IMR-90 (cell line): ENCODE measurements at regions not wholly inside any gene's neighbourhood (a gene's known extent, or its start where the extent isn't known, plus 50 kb on each side); places are given as distances from the start of the nearest gene placed in this dataset.

Experiments used
- ATAC-seq: fragments of 200-7000 bp; cut with Tn5 transposase; 2 replicates; pipeline ENCODE4 v1.9.1; 2020; ENCODE audit warnings: low read depth, mild to moderate bottlenecking, moderate library complexity
- BruUV-seq: library from RNA; stranded (reverse); fragments of 400-500 nt; replicated peaks from 2 replicates; lab custom pipeline; 2021; lab: Mats Ljungman, UMichigan
- CTCF ChIA-PET: fragments of 300-600 bp; formaldehyde crosslinking; extraction: SDS; loops from one replicate; lab custom pipeline; 2021; ENCODE audit warnings: antibody characterized with exemption; lab: Yijun Ruan, JAX
- POLR2A ChIA-PET: fragments of 300-600 bp; sonication (Branson Sonifier 250); formaldehyde crosslinking; loops from one replicate; lab custom pipeline; 2022; ENCODE audit warnings: antibody characterized with exemption; ENCODE audit not compliant: unreplicated experiment; lab: Charles Lee
- DNase-seq: peaks from one replicate; pipeline ENCODE4 v3.0.0; 2013
- H2AFZ ChIP-seq: replicated peaks from 2 replicates; pipeline ENCODE3; 2013; ENCODE audit warnings: low read length, mild to moderate bottlenecking; ENCODE audit not compliant: poor library complexity
- H2AK5ac ChIP-seq: 2 replicates; pipeline ENCODE4 v1.6.1; 2013; ENCODE audit warnings: low read depth, low read length, inconsistent platforms
- H2AK9ac ChIP-seq: replicated peaks from 2 replicates; pipeline ENCODE3; 2013; ENCODE audit warnings: mild to moderate bottlenecking, low read depth, low read length, moderate library complexity; ENCODE audit not compliant: poor library complexity
- H2BK120ac ChIP-seq: 2 replicates; pipeline ENCODE4 v1.6.1; 2013; ENCODE audit warnings: low read depth, low read length, inconsistent platforms
- H2BK15ac ChIP-seq: 3 replicates; pipeline ENCODE4 v1.6.1; 2013; ENCODE audit warnings: low read depth, low read length, inconsistent platforms
- H2BK20ac ChIP-seq: 2 replicates; pipeline ENCODE4 v1.6.1; 2013; ENCODE audit warnings: low read depth, mild to moderate bottlenecking, inconsistent platforms, low read length, moderate library complexity
- H2BK5ac ChIP-seq: 2 replicates; pipeline ENCODE4 v1.6.1; 2013; ENCODE audit warnings: mild to moderate bottlenecking, low read depth, low read length, inconsistent platforms; ENCODE audit not compliant: poor library complexity, severe bottlenecking
- H3K14ac ChIP-seq: replicated peaks from 2 replicates; pipeline ENCODE4 v1.6.1; 2013; ENCODE audit warnings: low read depth, low read length, inconsistent platforms
- H3K18ac ChIP-seq: 2 replicates; pipeline ENCODE4 v1.6.1; 2013; ENCODE audit warnings: low read depth, low read length, control low read depth
- H3K23ac ChIP-seq: 2 replicates; pipeline ENCODE4 v1.6.1; 2013; ENCODE audit warnings: low read depth, low read length, inconsistent platforms
- H3K27ac ChIP-seq: 2 replicates; pipeline ENCODE4 v1.5.1; 2013; ENCODE audit warnings: mild to moderate bottlenecking, control low read depth, low read length; ENCODE audit not compliant: insufficient read depth
- H3K27me3 ChIP-seq: 2 replicates; pipeline ENCODE4 v1.6.1; 2013; ENCODE audit warnings: low read length; ENCODE audit not compliant: control insufficient read depth, insufficient read depth
- H3K36me3 ChIP-seq: 2 replicates; pipeline ENCODE4 v1.6.1; 2013; ENCODE audit warnings: low read length, mixed read lengths; ENCODE audit not compliant: control insufficient read depth, insufficient read depth
- H3K4ac ChIP-seq: 2 replicates; pipeline ENCODE4 v1.6.1; 2013; ENCODE audit warnings: low read depth, low read length, inconsistent platforms
- H3K4me1 ChIP-seq: 2 replicates; pipeline ENCODE4 v1.6.1; 2013; ENCODE audit warnings: low read length, mixed read lengths; ENCODE audit not compliant: control insufficient read depth, insufficient read depth
- H3K4me2 ChIP-seq: 2 replicates; pipeline ENCODE4 v1.6.1; 2013; ENCODE audit warnings: low read depth, mild to moderate bottlenecking, control low read depth, low read length, moderate library complexity
- H3K4me3 ChIP-seq: 2 replicates; pipeline ENCODE4 v1.5.1; 2013; ENCODE audit warnings: low read depth, mild to moderate bottlenecking, control low read depth, low read length, moderate library complexity; ENCODE audit not compliant: insufficient read depth
- H3K56ac ChIP-seq: 2 replicates; pipeline ENCODE4 v1.6.1; 2013; ENCODE audit warnings: low read length, inconsistent platforms; ENCODE audit not compliant: insufficient read depth; ENCODE audit errors: extremely low read depth
- H3K79me1 ChIP-seq, 2 experiments: 2 replicates each; pipeline ENCODE4 v1.6.1; 2013; ENCODE audit warnings: low read length in 2 of 2, inconsistent platforms in 1 of 2, low read depth in 1 of 2
- H3K9ac ChIP-seq: 2 replicates; pipeline ENCODE4 v1.6.1; 2013; ENCODE audit warnings: low read depth, low read length, control low read depth
- H3K9me1 ChIP-seq: 2 replicates; pipeline ENCODE4 v1.6.1; 2013; ENCODE audit warnings: low read length, inconsistent platforms; ENCODE audit not compliant: insufficient read depth
- H3K9me3 ChIP-seq: 2 replicates; pipeline ENCODE4 v1.6.1; 2013; ENCODE audit warnings: low read length; ENCODE audit not compliant: control insufficient read depth, insufficient read depth
- H4K20me1 ChIP-seq: 2 replicates; pipeline ENCODE4 v1.6.1; 2013; ENCODE audit warnings: low read length, inconsistent platforms; ENCODE audit not compliant: insufficient read depth
- H4K5ac ChIP-seq: 2 replicates; pipeline ENCODE4 v1.6.1; 2013; ENCODE audit warnings: mild to moderate bottlenecking, low read depth, low read length, control low read depth
- H4K8ac ChIP-seq, 2 experiments: 2 replicates each; pipeline ENCODE4 v1.6.1; 2013; ENCODE audit warnings: low read depth in 2 of 2, low read length in 2 of 2, control low read depth in 1 of 2, inconsistent platforms in 1 of 2
- H4K91ac ChIP-seq: 2 replicates; pipeline ENCODE4 v1.6.1; 2013; ENCODE audit warnings: low read depth, low read length, inconsistent platforms; ENCODE audit not compliant: insufficient read depth
- BHLHE40 ChIP-seq: fragments of 150-350 bp; IDR thresholded peaks from 2 replicates; pipeline ENCODE4 v1.6.1; 2016; ENCODE audit warnings: mild to moderate bottlenecking, low read depth, low read length
- CEBPB ChIP-seq: IDR thresholded peaks from 2 replicates; pipeline ENCODE4 v1.6.1; 2012; ENCODE audit warnings: low read depth, low read length, improper control_type of control experiment
- CHD1 ChIP-seq: IDR thresholded peaks from 2 replicates; pipeline ENCODE4 v1.6.1; 2012; ENCODE audit warnings: low read depth, low read length, improper control_type of control experiment
- ELK1 ChIP-seq: fragments of 150-350 bp; IDR thresholded peaks from 2 replicates; pipeline ENCODE4 v1.6.1; 2016; ENCODE audit warnings: low read depth, mild to moderate bottlenecking, low read length, moderate library complexity, borderline replicate concordance
- MAFK ChIP-seq: IDR thresholded peaks from 2 replicates; pipeline ENCODE4 v1.6.1; 2012; ENCODE audit warnings: low read depth, low read length, improper control_type of control experiment
- MXI1 ChIP-seq: IDR thresholded peaks from 2 replicates; pipeline ENCODE4 v1.6.1; 2012; ENCODE audit warnings: low read depth, mild to moderate bottlenecking, low read length, moderate library complexity, borderline replicate concordance
- NFE2L2 ChIP-seq: fragments of 150-350 bp; IDR thresholded peaks from 2 replicates; pipeline ENCODE4 v1.6.1; 2016; ENCODE audit warnings: low read depth, mild to moderate bottlenecking, low read length
- POLR2A ChIP-seq: IDR thresholded peaks from 2 replicates; pipeline ENCODE4 v1.6.1; 2012; ENCODE audit warnings: mild to moderate bottlenecking, low read depth, low read length
- RAD21 ChIP-seq: IDR thresholded peaks from 2 replicates; pipeline ENCODE4 v1.6.1; 2012; ENCODE audit warnings: low read length, improper control_type of control experiment
- RFX5 ChIP-seq: IDR thresholded peaks from 2 replicates; pipeline ENCODE4 v1.8.0; 2012; ENCODE audit warnings: low read depth, mild to moderate bottlenecking, low read length, moderate library complexity
- SMC3 ChIP-seq: fragments of 150-350 bp; IDR thresholded peaks from 2 replicates; pipeline ENCODE4 v1.6.1; 2016; ENCODE audit warnings: low read depth, mild to moderate bottlenecking, antibody characterized with exemption, low read length, moderate library complexity
- WGBS, 2 experiments: methylation state at CpG; one replicate each; pipeline versions ENCODE4 v1.1.5 to v1.1.7; 2013; ENCODE audit warnings: missing lambda C conversion rate in 2 of 2; ENCODE audit not compliant: insufficient read length in 1 of 2; ENCODE audit errors: extremely low coverage in 2 of 2; 5-methylcytosine and 5-hydroxymethylcytosine counted together
- dilution Hi-C: fragments of 300-500 bp; cut with HindIII; formaldehyde crosslinking; loops from one replicate; pipeline ENCODE4 v1.14.3; 2018; ENCODE audit warnings: low sequenced_read_pairs; ENCODE audit not compliant: unreplicated experiment
- in situ Hi-C: fragments of 300-500 bp; cut with MboI; formaldehyde crosslinking; loops from 3 replicates; pipeline ENCODE4 v1.14.3; 2019; ENCODE audit warnings: low sequenced_read_pairs, inconsistent platforms, mixed read lengths
- intact Hi-C: fragments of 100-400 bp; cut with micrococcal nuclease; formaldehyde crosslinking; loops from 2 replicates; pipeline ENCODE4 v1.10.0; 2022

DNA sequence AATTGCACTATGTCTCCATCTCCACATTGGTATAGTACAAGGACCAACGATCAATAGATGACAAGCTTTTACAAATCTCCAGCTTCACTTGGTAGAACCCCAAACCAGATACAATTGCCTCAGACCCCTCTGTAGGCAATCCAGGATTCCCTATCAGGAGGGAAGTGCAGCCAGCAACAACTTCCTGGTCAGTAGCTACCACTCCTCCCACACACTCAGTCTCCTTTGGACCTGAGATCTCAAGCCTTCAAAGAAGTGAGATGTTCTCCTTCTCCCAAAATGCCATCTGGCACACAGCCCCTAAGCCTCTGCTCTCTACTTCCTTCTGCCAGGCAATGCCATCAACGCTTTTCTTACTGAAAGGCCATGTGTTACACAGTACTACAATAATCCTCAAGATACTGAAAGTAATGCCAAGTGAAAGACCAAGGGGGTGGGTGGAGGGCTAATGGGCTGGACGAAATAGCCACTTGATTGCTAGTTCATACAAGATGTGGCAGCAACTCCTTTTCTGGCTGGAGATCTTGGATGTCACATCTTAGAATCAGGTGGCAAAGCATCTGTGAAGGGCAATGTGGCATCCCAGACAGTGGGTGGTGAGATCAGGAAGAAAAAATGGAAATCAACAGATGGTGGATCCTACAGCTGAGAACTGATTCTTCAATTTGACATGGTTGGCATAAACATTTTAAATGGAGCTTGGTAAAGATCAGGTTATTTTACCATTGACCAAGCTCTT, 75.3 kb upstream of the ACP3 start:
- intact Hi-C loops: no loop called here
- Histone ChIP-seq H3K4me2 (no peak overlapping the region), H4K5ac (no peak overlapping the region), H4K91ac (no peak overlapping the region), H3K27me3 (peaks cover 4% of the 10 kb centered on the region; the same call in 1 of the 2 replicates), H3K9ac (no peak overlapping the region), H4K20me1 (no peaks in the 10 kb centered on the region), H3K4me3 (no peak overlapping the region), H2BK15ac (no peak overlapping the region), H3K23ac (no peak overlapping the region), H3K36me3 (no peaks in the 10 kb centered on the region), H2AFZ (no peak overlapping the region), H3K79me1 (no peaks in the 10 kb centered on the region), H3K4me1 (peaks cover 2% of the 10 kb centered on the region; the same call in 1 of the 2 replicates), H3K9me3 (no peaks in the 10 kb centered on the region), H2BK5ac (no peak overlapping the region), H3K4ac (no peak overlapping the region), H4K8ac (no peak overlapping the region), H2BK20ac (no peak overlapping the region), H2AK9ac (no peak overlapping the region), H3K56ac (no peak overlapping the region), H2AK5ac (no peak overlapping the region), H2BK120ac (no peak overlapping the region), H3K18ac (no peak overlapping the region), H3K14ac (no peak overlapping the region), H3K9me1 (no peaks in the 10 kb centered on the region), H3K27ac (no peak overlapping the region)
- CTCF ChIA-PET: no interaction called here
- TF ChIP-seq POLR2A: no peak
- TF ChIP-seq MAFK: no peak
- TF ChIP-seq ELK1: no peak
- TF ChIP-seq RAD21: no peak
- no peak for TF ChIP-seq MXI1
- TF ChIP-seq RFX5: no peak
- no peak for TF ChIP-seq NFE2L2
- TF ChIP-seq SMC3: no peak
- no peak for TF ChIP-seq CHD1
- TF ChIP-seq BHLHE40: no peak
- TF ChIP-seq CEBPB: no peak
- dilution Hi-C loops: no loop called here
- BruUV-seq: no TSS peak
- DNase-seq: no peak
- no peak for ATAC-seq
- in situ Hi-C loops: no loop called here
- POLR2A ChIA-PET: no interaction called here
- WGBS, 2 experiments: 42% methylated on average over 2 of the region's 3 CpGs; no CpG with 5 or more reads in 1 of the 2 experiments
